Astrocyte (in vitro differentiated cells and primary cell): ENCODE measurements at regions not wholly inside any gene's neighbourhood (a gene's known extent, or its start where the extent isn't known, plus 50 kb on each side); places are given as distances from the start of the nearest gene placed in this dataset.

ENCODE experiments used
- DNase-seq: peaks from one replicate; pipeline ENCODE4 v3.0.0-alpha.2; 2010; ENCODE audit warnings: low read depth
- FAIRE-seq: peaks from 2 replicates; lab custom pipeline; 2011; peaks lifted over from hg19 to GRCh38; lab: Jason Lieb, UNC
- H2AFZ ChIP-seq: 2 replicates; pipeline ENCODE4 v1.6.0; 2012; ENCODE audit warnings: low read depth, low read length, inconsistent platforms
- H3K27ac ChIP-seq: 2 replicates; pipeline ENCODE4 v1.5.1; 2011; ENCODE audit warnings: low read depth, low read length, inconsistent platforms
- H3K27me3 ChIP-seq: 2 replicates; pipeline ENCODE4 v1.6.0; 2011; ENCODE audit warnings: low read length, inconsistent platforms; ENCODE audit not compliant: insufficient read depth
- H3K36me3 ChIP-seq: 2 replicates; pipeline ENCODE4 v1.5.1; 2011; ENCODE audit warnings: low read length, inconsistent platforms; ENCODE audit not compliant: insufficient read depth
- H3K4me1 ChIP-seq: 2 replicates; pipeline ENCODE4 v1.5.1; 2011; ENCODE audit warnings: low read length, inconsistent platforms; ENCODE audit not compliant: insufficient read depth
- H3K4me2 ChIP-seq: 2 replicates; pipeline ENCODE4 v1.6.0; 2012; ENCODE audit warnings: low read length, inconsistent platforms
- H3K4me3 ChIP-seq: 2 replicates; pipeline ENCODE4 v1.5.1; 2011; ENCODE audit warnings: low read depth, mild to moderate bottlenecking, low read length, inconsistent platforms; ENCODE audit not compliant: insufficient read depth
- H3K79me2 ChIP-seq: 2 replicates; pipeline ENCODE4 v1.6.0; 2012; ENCODE audit warnings: mild to moderate bottlenecking, low read length, inconsistent platforms; ENCODE audit not compliant: insufficient read depth
- H3K9ac ChIP-seq: 2 replicates; pipeline ENCODE4 v1.6.0; 2012; ENCODE audit warnings: mild to moderate bottlenecking, low read length, inconsistent platforms
- H3K9me3 ChIP-seq: 2 replicates; pipeline ENCODE4 v1.5.1; 2012; ENCODE audit warnings: low read depth, mild to moderate bottlenecking, low read length, inconsistent platforms; ENCODE audit not compliant: insufficient read depth
- H4K20me1 ChIP-seq: 2 replicates; pipeline ENCODE4 v1.6.0; 2012; ENCODE audit warnings: low read length, inconsistent platforms; ENCODE audit not compliant: insufficient read depth
- H3K27ac Mint-ChIP-seq: one replicate; pipeline ENCODE4 v1.8.0; 2021; ENCODE audit warnings: mild to moderate bottlenecking, mixed read lengths; ENCODE audit not compliant: unreplicated experiment
- H3K27me3 Mint-ChIP-seq: one replicate; pipeline ENCODE4 v1.8.0; 2021; ENCODE audit warnings: low read depth, mixed read lengths; ENCODE audit not compliant: unreplicated experiment
- H3K36me3 Mint-ChIP-seq: one replicate; pipeline ENCODE4 v1.8.0; 2021; ENCODE audit warnings: low read depth, mixed read lengths; ENCODE audit not compliant: unreplicated experiment
- H3K4me1 Mint-ChIP-seq: one replicate; pipeline ENCODE4 v1.8.0; 2021; ENCODE audit warnings: low read depth, mixed read lengths; ENCODE audit not compliant: unreplicated experiment
- H3K4me3 Mint-ChIP-seq: one replicate; pipeline ENCODE4 v1.8.0; 2021; ENCODE audit warnings: mild to moderate bottlenecking, moderate library complexity, mixed read lengths; ENCODE audit not compliant: unreplicated experiment
- H3K9me3 Mint-ChIP-seq: one replicate; pipeline ENCODE4 v1.8.0; 2021; ENCODE audit warnings: mild to moderate bottlenecking, mixed read lengths; ENCODE audit not compliant: unreplicated experiment
- CTCF ChIP-seq: IDR thresholded peaks from 2 replicates; pipeline ENCODE4 v1.5.1; 2011; ENCODE audit warnings: low read depth, mild to moderate bottlenecking, inconsistent platforms, low read length, moderate library complexity; ENCODE audit not compliant: insufficient read depth
- EZH2 ChIP-seq: IDR thresholded peaks from 2 replicates; pipeline ENCODE4 v1.6.1; 2012; ENCODE audit warnings: mild to moderate bottlenecking, low read length, inconsistent platforms; ENCODE audit not compliant: insufficient read depth

DNA sequence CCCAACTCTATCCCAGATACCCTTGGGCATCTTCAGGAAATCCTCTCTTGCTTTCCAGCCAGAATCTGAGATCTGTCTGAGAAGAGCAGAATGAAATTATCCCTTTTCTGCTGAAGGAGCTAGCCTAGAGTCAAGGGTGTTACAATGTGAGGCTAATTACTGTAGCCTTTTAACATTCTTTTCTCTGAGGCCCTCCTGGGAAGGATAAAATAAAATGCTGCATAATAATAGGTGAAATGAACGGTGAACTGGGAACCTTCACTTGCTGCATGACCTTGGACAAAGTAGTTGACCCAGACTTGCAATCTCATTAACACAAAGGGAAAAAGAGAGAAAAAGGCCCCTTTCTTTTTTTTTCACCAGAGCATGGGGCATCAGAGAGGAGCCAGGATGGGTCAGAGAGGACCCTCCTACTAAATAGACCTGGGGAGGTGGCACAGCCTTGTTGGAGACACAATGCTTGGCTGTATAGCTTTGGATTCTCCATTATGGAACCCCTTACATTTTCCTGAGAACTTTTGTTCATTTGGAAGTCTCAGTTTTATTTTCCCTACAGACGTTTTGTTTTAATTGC lies 137.0 kb upstream of the LIPC start:
- H3K36me3 Mint-ChIP-seq, result peaks cover 2% of the 10 kb centered on the region
- peaks cover 2% of the 10 kb centered on the region for H3K27me3 Mint-ChIP-seq
- no peak overlapping the region for H3K27ac ChIP-seq
- FAIRE-seq, result no peak
- H3K79me2 ChIP-seq, result no peaks in the 10 kb centered on the region
- no peaks in the 10 kb centered on the region for H3K36me3 ChIP-seq
- no peak overlapping the region for H3K4me2 ChIP-seq
- no peak for DNase-seq
- peaks cover 9% of the 10 kb centered on the region for H3K4me1 ChIP-seq
- H4K20me1 ChIP-seq, result no peaks in the 10 kb centered on the region
- no peak overlapping the region for H3K9ac ChIP-seq
- TF ChIP-seq CTCF (no peak), EZH2 (no peak)
- H3K4me3 Mint-ChIP-seq, result no peak overlapping the region
- H3K4me1 Mint-ChIP-seq, result peaks cover 2% of the 10 kb centered on the region
- H3K9me3 Mint-ChIP-seq, result peaks cover 8% of the 10 kb centered on the region
- no peak overlapping the region for H2AFZ ChIP-seq
- no peaks in the 10 kb centered on the region for H3K9me3 ChIP-seq
- no peak overlapping the region for H3K27ac Mint-ChIP-seq
- H3K27me3 ChIP-seq, result no peaks in the 10 kb centered on the region
- H3K4me3 ChIP-seq, result no peak overlapping the region

GRCh38 chr15:58295637-58296215 lies 136.1 kb upstream of the LIPC start:
- H3K27ac ChIP-seq, result no peak overlapping the region

More at GRCh38 chr15:58295637-58296215, 136.1 kb upstream of the LIPC start:
- no peak for FAIRE-seq
- TF ChIP-seq EZH2 (no peak), CTCF (no peak)
- no peaks in the 10 kb centered on the region for H3K9me3 ChIP-seq
- H3K36me3 ChIP-seq, result no peaks in the 10 kb centered on the region
- peaks cover 9% of the 10 kb centered on the region for H3K4me1 ChIP-seq
- H3K36me3 Mint-ChIP-seq, result peaks cover 5% of the 10 kb centered on the region
- H3K4me1 Mint-ChIP-seq, result peaks cover 2% of the 10 kb centered on the region
- H3K4me3 ChIP-seq, result no peak overlapping the region
- no peak overlapping the region for H3K9ac ChIP-seq
- no peak overlapping the region for H3K4me3 Mint-ChIP-seq
- H3K9me3 Mint-ChIP-seq, result peaks cover 10% of the 10 kb centered on the region
- no peaks in the 10 kb centered on the region for H3K79me2 ChIP-seq
- peaks cover 2% of the 10 kb centered on the region for H3K27me3 Mint-ChIP-seq
- H2AFZ ChIP-seq, result no peak overlapping the region
- H3K27ac Mint-ChIP-seq, result no peak overlapping the region
- no peaks in the 10 kb centered on the region for H3K27me3 ChIP-seq
- no peaks in the 10 kb centered on the region for H4K20me1 ChIP-seq
- DNase-seq, result no peak
- H3K4me2 ChIP-seq, result no peak overlapping the region
